ENCODE measurements at regions not wholly inside any gene's neighbourhood (a gene's known extent, or its start where the extent isn't known, plus 50 kb on each side); places are given as distances from the start of the nearest gene placed in this dataset.
"Not testable (repeated sequence)": the region's sequence is repeated elsewhere in the genome, so short reads cannot be mapped to it uniquely, and the experiment has no call there.

DNA sequence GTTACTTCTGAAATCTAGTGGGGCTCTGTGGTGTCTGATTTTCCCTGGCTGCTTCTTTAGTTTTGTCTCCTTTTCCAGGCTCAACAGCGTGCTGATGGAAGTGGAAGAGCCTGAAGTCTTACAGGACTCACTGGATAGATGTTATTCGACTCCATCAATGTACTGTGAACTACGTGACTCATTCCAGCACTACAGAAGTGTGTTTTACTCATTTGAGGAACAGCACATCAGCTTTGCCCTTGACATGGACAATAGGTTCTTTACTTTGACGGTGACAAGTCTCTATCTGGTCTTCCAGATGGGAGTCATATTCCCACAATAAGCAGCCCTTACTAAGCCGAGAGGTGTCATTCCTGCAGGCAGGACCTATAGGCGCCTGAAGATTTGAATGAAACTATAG, 51.1 kb downstream of the NBPF8 start:
- not testable (repeated sequence) for DNase-seq (ENCODE audit: low spot score)

DNA sequence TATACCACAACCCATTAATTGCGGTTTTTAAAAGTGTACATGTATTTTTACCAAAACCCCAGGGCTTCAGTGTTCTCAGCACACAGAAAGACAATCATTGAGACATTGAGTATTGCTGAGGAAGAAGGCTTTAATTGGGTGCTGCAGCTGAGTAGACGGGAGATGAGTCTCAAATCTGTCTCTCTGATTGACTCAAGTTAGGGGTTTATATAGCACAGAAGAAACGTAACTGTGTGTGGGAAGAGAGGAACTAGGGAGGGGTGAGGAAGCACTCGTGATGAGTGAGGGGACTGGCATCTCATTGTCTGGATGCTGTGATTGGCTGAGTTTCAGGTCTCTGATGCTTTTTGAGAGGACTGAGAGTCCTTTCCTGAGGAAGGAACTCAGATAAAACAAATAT, 62.8 kb downstream of the NBPF8 start:
- DNase-seq (ENCODE audit: low spot score): not testable (repeated sequence)

DNA sequence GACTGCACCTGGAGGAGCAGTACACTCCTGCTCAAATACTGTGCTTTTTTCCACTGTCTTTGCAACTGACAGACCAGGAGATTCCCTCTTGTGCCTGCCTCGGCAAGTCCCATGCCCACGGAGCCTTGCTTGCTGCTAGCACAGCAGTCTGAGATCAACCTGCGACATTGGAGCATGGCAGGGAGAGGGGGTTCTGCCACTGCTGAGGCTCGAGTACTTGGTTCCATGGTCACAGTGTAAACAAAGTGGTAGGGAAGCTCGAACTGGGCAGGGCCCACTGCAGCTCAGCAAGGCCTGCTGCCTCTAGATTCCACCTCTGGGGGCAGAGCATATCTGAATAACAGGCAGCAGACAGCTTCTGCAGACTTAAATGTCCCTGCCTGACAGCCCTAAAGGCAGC, 63.6 kb downstream of the NBPF8 start:
- DNase-seq (ENCODE audit: low spot score): not testable (repeated sequence)

DNA sequence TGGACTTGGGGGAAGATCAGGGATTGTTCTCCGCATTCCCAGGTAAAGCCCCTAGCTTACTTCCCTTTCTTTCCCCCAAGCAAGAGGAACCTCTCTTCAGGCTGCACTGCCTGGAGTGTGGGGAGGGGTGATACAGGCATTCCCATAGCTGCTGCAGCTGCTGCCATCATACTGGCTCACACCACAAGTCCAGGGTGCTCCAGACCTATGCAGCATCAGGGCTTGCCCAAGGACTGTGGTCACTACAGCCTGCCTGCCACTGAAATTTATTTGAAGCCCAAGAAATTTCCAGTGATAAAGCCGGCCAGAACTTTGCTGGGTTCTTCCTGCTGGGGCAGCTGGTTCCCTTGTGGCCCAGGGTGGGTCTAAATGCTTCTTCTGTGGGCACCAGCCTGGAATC, 72.7 kb downstream of the NBPF8 start:
- not testable (repeated sequence) for DNase-seq (ENCODE audit: low spot score)

DNA sequence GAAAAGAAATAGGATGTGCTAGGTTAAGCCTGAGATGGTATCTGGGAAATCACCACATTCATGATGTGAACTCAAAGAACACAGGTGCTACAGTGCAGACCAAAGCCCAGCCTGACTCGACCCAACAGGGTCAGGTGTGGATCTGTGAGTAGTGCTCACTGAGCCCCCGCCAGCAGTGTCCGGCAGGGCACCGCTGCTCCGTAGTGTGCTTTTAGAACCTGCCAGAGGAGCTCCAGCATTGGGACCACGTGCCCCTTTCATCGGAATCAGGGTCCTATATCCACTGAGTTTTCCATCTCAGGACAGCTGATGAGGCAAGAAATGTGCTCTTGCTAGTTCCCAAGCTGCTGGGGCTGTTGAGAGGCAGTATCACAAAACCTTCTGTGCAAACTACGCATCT, 74.4 kb downstream of the NBPF8 start:
- not testable (repeated sequence) for DNase-seq (ENCODE audit: low spot score)

DNA sequence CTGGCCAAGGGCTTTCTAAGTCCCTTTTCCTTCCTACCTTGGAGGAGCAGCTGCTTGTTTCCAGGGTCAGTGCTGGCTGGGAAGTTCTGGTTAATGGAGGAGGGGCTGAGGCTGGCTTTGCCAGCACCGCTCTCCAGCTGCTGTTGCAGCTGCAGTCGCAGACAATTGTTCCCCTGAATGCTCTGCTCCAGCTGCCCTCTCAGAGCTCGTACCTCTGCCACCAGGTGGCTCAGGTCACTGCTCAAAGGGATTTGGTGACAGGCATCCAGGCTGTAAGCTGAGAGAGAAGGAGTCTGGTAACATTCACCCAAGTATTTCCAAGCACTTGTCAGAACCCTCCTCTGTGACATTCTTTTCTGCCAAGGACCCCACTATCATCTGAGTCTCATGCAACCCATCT, 82.3 kb downstream of the NBPF8 start:
- DNase-seq (ENCODE audit: low spot score): not testable (repeated sequence)

DNA sequence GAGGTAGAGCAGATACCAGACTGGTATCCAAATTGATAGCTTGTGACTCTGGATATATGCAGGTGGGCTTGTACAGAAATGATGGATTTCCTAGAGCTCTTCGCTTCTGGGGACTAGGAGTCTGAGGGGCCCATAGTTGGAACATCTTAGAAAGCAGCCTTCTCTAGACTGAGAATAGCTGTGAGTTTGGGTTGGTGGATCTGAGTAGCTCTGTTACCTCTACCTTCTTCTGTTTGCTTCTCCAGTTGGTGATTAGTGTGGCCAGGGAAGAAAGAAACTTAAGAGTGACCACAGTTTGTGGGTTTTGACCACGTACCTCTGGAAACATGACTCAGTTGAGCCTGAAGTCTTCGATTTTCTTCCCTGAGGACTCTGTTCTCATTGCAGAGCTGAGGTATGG, 88.4 kb downstream of the NBPF8 start:
- DNase-seq (ENCODE audit: low spot score): not testable (repeated sequence)

DNA sequence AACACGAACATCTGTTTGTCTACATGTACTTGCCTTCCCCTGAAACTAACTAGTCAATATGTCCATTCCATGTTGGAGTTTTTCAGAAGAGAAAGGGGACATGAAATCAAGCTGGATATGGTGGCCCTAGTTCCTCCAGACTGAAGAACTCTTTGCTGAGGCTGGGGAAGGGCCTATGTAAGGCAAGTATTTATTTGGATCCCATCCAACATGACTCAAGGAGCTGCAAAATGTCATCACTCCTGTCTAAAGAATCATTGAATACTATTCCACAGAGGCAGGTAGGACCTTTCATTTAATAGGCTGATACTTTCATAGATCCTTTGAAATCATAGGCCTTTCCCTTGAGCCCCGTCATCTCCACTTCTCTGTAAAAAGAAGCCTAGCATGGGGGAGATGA, 91.5 kb downstream of the NBPF8 start:
- DNase-seq (ENCODE audit: low spot score): not testable (repeated sequence)

DNA sequence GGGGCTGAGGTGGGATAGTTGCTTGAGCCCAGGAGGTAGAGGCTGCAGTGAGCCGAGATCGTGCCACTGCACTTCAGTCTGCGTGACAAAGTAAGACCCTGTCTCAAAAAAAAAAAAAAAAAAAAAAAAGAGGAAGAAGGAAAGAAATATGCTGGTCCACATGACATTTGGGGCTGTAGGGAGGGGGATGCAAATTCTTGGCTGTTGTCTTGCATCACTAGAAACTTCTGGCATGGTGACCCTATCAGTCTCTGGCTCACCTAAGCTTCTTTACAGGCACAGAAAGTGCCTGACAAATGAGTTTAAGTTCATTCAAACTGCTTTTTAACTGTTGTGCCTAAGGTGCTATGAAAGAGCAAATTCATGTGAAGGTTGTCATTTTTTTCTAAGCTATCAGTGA, 93.5 kb downstream of the NBPF8 start:
- not testable (repeated sequence) for DNase-seq (ENCODE audit: low spot score)

DNA sequence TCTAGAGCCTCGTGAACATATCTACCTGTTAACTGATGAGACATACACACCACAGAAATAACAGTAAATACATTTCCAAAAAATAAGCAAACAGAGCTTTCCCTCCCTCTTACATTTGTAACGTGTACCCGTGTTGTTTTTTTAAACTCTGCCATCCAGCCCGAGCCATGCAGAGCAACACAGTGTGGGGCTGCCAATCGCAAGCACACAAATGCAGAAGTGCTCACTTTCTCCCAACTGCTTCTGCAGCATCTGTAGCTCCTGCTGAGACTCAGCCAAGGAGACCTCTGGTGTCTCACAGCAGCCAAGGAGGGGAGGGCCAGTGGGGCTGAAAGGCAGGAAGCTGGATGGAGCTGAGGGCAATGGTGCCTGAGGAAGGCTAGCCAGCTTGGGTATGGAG, 94.4 kb downstream of the NBPF8 start:
- DNase-seq (ENCODE audit: low spot score): not testable (repeated sequence)

DNA sequence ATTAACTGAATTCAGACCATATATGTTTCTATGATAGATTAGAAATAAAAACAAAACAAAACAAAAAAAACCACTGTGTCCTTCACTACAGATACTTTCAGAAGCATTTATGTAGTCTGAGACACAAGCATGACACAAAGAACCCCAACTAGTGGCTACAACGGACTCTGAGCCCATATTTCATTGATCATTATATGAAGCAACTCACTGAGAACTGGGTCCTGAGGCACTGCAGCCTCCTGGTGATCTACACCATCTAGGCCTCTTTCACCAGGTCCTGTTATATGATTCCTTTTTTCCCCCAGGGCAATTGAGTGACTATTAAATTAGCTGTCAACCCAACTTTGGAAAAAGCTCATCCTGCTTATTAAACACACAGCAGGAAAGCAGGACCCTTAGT, 98.3 kb downstream of the NBPF8 start:
- DNase-seq (ENCODE audit: low spot score): not testable (repeated sequence)

DNA sequence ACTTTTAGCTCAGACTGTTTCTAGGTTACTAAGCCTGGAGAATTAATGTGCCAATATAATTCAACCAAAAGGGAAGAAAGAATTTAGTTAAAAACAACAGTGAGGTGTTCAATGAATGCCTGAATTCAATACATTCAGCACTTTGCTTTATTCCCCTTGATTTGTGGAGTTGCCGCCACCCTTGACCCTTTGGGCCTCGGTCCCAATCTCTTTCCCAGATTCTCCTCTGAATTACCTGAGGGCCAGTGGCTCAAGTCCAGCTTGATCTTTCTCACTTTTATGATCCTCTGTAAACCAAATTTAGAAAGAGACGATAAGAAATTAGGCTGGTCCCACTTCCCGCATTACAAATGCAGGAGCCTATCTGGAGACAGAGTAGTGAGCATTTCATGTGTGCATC, 98.7 kb downstream of the NBPF8 start:
- DNase-seq (ENCODE audit: low spot score): not testable (repeated sequence)

DNA sequence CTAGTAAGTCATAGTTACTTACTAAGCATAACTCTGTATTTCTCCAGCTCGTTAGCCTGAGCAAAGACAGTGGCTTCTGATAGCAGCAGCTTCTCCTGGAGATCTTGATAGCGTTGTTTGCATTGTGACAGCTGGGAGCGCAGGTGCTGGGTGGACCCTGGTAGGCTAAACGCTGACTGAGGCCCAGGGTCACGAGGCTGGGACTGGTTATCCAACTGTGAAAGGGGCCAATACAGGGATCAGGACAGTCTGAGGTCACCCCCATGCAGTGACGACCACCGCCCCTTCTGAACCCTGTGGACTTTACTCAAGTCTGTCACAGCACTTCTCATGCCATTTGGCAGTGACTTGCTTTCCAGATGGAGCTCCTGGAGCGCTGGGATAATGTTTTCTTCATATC, 104.4 kb downstream of the NBPF8 start:
- DNase-seq (ENCODE audit: low spot score): not testable (repeated sequence)

DNA sequence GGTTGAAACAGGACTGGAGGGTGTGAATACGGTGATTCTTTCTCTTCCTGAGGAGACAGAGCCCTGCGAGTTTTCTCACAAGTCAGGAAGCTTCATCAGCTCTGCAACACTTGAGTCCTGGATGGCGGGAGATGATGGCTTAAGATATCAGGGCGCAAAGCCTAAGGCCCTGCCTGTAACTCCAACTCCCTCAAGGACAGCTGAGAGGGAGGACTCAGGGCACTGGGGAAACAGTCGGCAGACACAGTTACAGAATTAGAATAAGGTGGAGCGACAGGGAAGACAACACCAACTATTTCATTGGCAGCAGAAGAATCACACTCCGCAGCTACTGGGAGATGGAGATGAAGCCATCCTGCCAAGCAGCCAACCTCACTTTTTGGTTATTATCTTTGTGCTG, 109.6 kb downstream of the NBPF8 start:
- DNase-seq (ENCODE audit: low spot score): not testable (repeated sequence)

DNA sequence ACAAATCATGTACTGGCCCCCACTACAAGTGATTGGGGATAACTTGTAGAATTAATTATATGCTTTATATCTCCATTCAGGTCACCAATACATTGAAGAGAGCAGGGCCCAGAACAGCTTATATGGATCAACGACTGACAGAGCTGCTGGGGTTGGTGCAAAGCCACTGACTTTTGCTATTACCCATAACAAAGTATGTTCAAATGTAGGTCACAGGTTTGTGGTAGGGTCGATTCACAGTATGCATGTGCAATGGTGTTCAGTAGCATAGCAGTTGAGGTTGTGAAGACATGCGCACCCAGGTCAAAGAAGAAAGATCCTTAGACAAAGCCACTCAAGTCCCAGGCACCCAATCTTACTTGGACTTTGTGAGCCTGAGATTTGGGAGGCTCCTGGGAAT, 110.6 kb downstream of the NBPF8 start:
- not testable (repeated sequence) for DNase-seq (ENCODE audit: low spot score)

DNA sequence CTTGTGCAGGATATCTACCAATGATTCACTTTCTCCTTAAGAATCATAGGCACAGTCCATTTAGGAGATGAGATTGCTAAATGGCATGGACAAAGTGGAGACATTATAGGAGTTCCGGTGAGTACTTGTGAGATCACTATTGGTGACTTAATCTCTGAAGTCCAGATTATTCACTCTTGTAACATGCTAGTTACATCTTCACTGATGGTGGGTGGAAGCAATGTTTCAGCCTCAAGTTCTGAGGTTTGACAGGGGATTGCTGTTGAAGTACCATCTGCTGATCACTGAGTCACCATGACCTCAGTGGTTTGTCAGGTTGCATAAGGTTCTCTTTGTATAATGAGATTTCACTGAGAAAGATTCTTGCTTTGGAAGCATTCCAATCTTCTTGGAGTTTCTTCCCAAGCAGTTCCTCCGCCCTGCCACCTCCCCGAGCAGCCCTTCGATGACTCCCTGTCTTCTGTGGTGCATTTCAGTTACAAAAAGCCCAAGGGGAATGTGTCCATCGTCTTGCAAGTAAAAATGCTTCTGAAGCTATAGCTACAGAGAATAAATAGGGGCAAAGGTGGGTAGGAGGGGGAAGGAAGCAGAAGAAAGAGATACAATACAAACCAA, 114.7 kb downstream of the NBPF8 start:
- DNase-seq (ENCODE audit: low spot score): not testable (repeated sequence)

DNA sequence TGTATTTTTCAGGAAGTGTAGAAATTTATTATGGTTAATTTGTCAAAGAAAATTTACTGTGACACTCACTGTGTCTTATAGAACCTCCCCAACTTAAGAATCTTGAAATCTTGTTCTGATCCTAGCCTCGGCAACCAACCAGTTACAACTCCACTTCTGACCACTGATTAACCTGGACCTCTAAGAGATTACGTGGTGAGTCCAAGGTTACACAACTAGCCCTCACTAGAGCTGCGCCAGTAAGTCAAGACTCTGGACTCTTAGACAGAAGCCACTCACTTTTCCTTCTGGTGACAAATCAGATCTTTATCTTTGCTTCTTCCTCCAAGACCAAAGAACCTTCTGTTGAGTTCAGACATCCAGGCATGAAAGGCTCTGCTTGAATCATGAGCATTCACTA, 116.6 kb downstream of the NBPF8 start:
- not testable (repeated sequence) for DNase-seq (ENCODE audit: low spot score)

DNA sequence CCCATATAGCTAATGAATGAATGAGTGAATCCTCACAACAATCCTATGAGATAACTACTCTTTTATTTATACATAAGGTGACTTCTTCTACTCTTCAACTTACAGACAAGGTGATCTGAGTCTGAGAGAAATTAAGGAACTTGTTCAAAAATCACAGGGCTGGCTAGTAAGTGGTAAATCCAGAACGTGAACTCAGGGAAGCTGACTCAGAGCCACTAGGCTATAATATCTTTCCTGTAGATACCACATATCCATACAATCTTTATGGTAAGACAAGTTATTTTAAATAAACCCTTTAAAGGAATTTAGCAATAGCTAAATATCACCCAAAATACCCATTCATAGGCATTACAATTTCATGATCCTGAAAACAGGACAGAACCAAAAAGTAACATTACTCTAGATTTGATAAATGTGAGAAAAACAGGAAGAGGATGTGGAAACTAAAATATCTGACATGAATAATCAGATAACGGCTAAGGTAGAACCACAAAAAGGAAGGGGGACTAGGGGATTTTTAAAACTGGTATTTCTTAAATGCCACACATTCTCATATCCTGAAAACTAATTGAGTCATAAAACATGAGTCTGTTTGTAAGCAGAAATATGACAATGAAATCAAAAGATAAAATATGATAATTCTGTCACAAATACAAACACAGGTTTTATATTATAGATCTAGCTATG, 119.7 kb downstream of the NBPF8 start:
- DNase-seq (ENCODE audit: low spot score): not testable (repeated sequence)

DNA sequence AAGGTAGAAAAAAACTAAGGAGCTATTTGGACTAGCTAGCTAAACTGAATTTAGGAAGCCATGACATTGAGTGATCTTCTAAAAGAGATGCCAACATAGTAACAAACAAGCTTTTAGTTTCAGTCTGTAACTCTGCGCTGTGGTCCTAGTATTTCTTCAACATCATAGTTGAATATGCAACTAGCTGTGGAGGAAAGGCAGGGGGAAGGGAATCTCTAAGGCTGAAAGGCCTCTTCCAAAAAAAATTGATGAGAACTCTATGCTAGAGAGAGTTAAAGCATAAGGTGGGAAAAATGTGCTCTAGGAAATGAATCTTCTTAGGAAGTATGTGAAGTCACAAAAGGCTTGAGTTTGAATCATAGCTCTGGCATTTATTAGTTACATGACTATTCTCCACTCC, 120.2 kb downstream of the NBPF8 start:
- not testable (repeated sequence) for DNase-seq (ENCODE audit: low spot score)

DNA sequence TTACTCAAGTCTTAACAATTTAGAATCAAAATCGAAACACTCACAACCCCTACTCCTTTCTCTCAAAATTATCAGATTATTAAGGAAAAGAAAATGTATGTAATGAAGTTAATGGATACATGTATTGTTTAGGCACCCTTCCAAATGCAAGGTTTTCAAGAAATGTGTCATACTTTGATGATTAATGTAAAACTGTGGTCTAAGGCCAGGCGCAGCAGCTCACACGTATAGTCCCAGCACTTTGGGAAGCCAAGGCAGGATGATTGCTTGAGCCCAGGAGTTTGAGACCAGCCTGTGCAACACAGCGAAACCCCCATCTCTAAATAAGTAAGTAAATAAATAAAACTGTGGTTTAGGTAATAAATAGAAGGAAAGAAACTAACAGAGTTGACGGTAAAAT, 126.6 kb downstream of the NBPF8 start:
- DNase-seq (ENCODE audit: low spot score): not testable (repeated sequence)

DNA sequence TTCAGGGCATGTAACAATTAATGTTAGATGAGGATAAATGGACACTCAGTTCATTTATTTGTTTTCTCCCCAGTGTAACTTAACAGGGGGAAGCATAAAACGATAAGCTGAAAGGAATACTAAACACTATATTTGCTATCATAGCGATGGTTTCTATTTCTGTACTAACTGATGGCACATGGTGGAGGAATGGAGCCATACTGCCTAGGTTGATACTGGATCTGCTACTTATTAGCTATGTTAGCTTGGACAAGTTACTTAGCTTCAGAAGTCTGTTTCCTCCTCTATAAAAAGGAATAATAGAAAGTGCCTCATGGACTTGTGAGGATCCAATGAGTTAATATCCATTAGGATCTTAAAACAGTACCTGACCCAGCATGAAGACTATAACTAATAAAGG, 127.5 kb downstream of the NBPF8 start:
- not testable (repeated sequence) for DNase-seq (ENCODE audit: low spot score)

DNA sequence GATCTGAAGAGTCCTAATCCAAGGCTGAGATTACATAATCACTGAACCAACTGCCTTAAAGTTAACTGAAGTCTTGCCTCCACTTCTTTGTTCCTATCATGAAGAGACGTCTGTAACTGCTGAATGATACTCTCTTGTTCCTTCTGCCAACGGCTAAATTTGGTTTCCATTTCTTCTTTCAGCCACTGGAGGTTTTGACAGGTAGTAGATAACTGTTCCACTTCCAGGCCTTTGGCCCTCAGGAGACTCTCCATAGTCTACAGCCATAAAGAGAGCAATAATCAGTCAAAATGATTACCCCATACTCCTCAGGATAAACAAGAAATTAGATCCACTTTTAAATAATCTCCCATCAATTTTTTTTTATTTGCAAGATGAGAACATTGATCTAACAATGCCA, 128.1 kb downstream of the NBPF8 start:
- not testable (repeated sequence) for DNase-seq (ENCODE audit: low spot score)

DNA sequence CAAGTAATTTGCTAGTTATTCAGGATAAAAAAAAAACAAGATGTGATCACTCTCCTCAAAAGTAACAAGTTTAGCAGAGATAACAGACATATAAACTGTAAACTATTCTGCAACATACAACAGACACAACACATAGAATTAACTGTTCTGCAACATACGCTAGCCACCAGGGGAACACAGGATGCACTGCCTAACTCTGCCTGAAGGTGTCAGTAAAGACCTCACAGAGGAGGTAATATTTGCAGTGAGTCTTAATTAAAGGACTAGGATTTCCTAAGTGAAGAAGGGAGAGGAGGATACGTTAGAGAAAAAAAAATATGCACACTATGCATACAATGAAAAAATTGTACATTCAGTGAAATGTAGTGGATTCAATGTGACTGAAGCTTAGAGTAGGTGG, 129.6 kb downstream of the NBPF8 start:
- not testable (repeated sequence) for DNase-seq (ENCODE audit: low spot score)

DNA sequence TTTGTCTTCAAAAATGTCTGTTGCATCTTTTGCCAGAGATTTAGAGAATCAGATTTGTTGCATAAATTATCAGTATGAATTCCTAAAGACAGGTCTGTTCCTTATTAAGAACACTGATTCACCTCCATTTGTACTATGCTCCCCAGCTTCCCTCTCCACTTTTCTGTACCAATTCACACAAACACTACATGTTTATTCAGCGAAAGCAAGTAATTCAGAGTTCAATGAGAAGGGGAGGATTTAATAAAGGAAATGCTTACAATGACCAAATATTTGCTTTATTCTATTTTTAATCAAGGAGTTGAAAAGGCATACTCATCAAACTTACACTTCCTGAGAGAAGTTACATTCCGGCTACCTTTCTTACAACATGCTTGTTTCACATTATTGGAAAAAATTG, 135.5 kb downstream of the NBPF8 start:
- not testable (repeated sequence) for DNase-seq (ENCODE audit: low spot score)
